H9 (cell line): ENCODE measurements at regions not wholly inside any gene's neighbourhood (a gene's known extent, or its start where the extent isn't known, plus 50 kb on each side); places are given as distances from the start of the nearest gene placed in this dataset.
"Not testable (repeated sequence)": the region's sequence is repeated elsewhere in the genome, so short reads cannot be mapped to it uniquely, and the experiment has no call there.

Source experiments
- DNase-seq: peaks from one replicate; pipeline ENCODE4 v3.0.0-alpha.2; 2017
- H2AFZ ChIP-seq: one replicate; pipeline ENCODE4 v1.6.1; 2013; ENCODE audit warnings: mild to moderate bottlenecking, low read length, control low read depth, moderate library complexity
- H2AK5ac ChIP-seq: 2 replicates; pipeline ENCODE4 v1.6.1; 2013; ENCODE audit warnings: low read length, control low read depth, mixed read lengths; ENCODE audit not compliant: insufficient read length
- H2BK120ac ChIP-seq: one replicate; pipeline ENCODE4 v1.6.1; 2013; ENCODE audit warnings: low read depth, mild to moderate bottlenecking, low read length, control low read depth, inconsistent platforms; ENCODE audit not compliant: poor library complexity, severe bottlenecking
- H2BK12ac ChIP-seq: 2 replicates; pipeline ENCODE4 v1.6.1; 2013; ENCODE audit warnings: low read length, control low read depth, mixed read lengths, low read depth; ENCODE audit not compliant: insufficient read length
- H2BK15ac ChIP-seq: 2 replicates; pipeline ENCODE4 v1.6.1; 2013; ENCODE audit warnings: low read depth, low read length, control low read depth
- H2BK20ac ChIP-seq: one replicate; pipeline ENCODE4 v1.6.1; 2013; ENCODE audit warnings: low read depth, mild to moderate bottlenecking, low read length, control low read depth, inconsistent platforms; ENCODE audit not compliant: poor library complexity, severe bottlenecking
- H2BK5ac ChIP-seq: 2 replicates; pipeline ENCODE4 v1.6.1; 2013; ENCODE audit warnings: low read length, control low read depth, mixed read lengths; ENCODE audit not compliant: insufficient read length
- H3K14ac ChIP-seq: 2 replicates; pipeline ENCODE4 v1.6.1; 2013; ENCODE audit warnings: low read length, control low read depth; ENCODE audit not compliant: insufficient read depth
- H3K18ac ChIP-seq: 2 replicates; pipeline ENCODE4 v1.6.1; 2013; ENCODE audit warnings: low read depth, mild to moderate bottlenecking, mixed read lengths, low read length, control low read depth; ENCODE audit not compliant: insufficient read length
- H3K23ac ChIP-seq: 2 replicates; pipeline ENCODE4 v1.6.1; 2013; ENCODE audit warnings: low read length, control low read depth, mixed read lengths, low read depth; ENCODE audit not compliant: insufficient read length
- H3K23me2 ChIP-seq: 2 replicates; pipeline ENCODE4 v1.6.1; 2013; ENCODE audit warnings: low read depth, mild to moderate bottlenecking, mixed read lengths, low read length, control low read depth; ENCODE audit not compliant: insufficient read length, poor library complexity, severe bottlenecking
- H3K27ac ChIP-seq: 2 replicates; pipeline ENCODE4 v1.5.1; 2013; ENCODE audit warnings: low read length, control low read depth, mixed read lengths, low read depth; ENCODE audit not compliant: insufficient read length
- H3K27me3 ChIP-seq: 2 replicates; pipeline ENCODE4 v1.6.1; 2013; ENCODE audit warnings: low read length, control low read depth, inconsistent platforms; ENCODE audit not compliant: insufficient read depth
- H3K4ac ChIP-seq: 2 replicates; pipeline ENCODE4 v1.6.1; 2013; ENCODE audit warnings: low read depth, mild to moderate bottlenecking, control low read depth, inconsistent platforms, low read length, moderate library complexity
- H3K4me1 ChIP-seq: 2 replicates; pipeline ENCODE4 v1.6.1; 2013; ENCODE audit warnings: low read length, control low read depth, inconsistent platforms; ENCODE audit not compliant: insufficient read depth
- H3K4me2 ChIP-seq: 2 replicates; pipeline ENCODE4 v1.6.1; 2013; ENCODE audit warnings: low read length, control low read depth, mixed read lengths; ENCODE audit not compliant: insufficient read length, insufficient read depth
- H3K56ac ChIP-seq: 2 replicates; pipeline ENCODE4 v1.6.1; 2013; ENCODE audit warnings: low read depth, mild to moderate bottlenecking, mixed read lengths, low read length, control low read depth; ENCODE audit not compliant: insufficient read length
- H3K79me1 ChIP-seq: 2 replicates; pipeline ENCODE4 v1.6.1; 2013; ENCODE audit warnings: low read depth, mild to moderate bottlenecking, moderate library complexity, low read length, control low read depth, inconsistent platforms; ENCODE audit not compliant: insufficient read depth, poor library complexity, severe bottlenecking
- H3K79me2 ChIP-seq: 2 replicates; pipeline ENCODE4 v1.6.1; 2013; ENCODE audit warnings: low read length, control low read depth, inconsistent platforms; ENCODE audit not compliant: insufficient read depth
- H3K9ac ChIP-seq: 2 replicates; pipeline ENCODE4 v1.6.1; 2013; ENCODE audit warnings: low read length, control low read depth, mixed read lengths; ENCODE audit not compliant: insufficient read length; ENCODE audit errors: extremely low read depth
- H3K9me3 ChIP-seq: one replicate; pipeline ENCODE4 v1.6.1; 2013; ENCODE audit warnings: low read depth, low read length, inconsistent platforms; ENCODE audit not compliant: control insufficient read depth
- H3T11ph ChIP-seq: one replicate; pipeline ENCODE4 v1.6.1; 2013; ENCODE audit warnings: mild to moderate bottlenecking, low read length, control low read depth, inconsistent platforms
- H4K20me1 ChIP-seq: one replicate; pipeline ENCODE4 v1.6.1; 2013; ENCODE audit not compliant: control insufficient read depth, insufficient read length, insufficient read depth
- H4K5ac ChIP-seq: 2 replicates; pipeline ENCODE4 v1.6.1; 2013; ENCODE audit warnings: low read depth, mild to moderate bottlenecking, mixed read lengths, low read length, control low read depth; ENCODE audit not compliant: insufficient read length
- H4K8ac ChIP-seq: replicated peaks from 2 replicates; pipeline ENCODE4 v1.6.1; 2013; ENCODE audit warnings: low read length, control low read depth, mixed read lengths, low read depth; ENCODE audit not compliant: insufficient read length
- H4K91ac ChIP-seq: 2 replicates; pipeline ENCODE4 v1.6.1; 2013; ENCODE audit warnings: low read depth, mild to moderate bottlenecking, moderate library complexity, mixed read lengths, low read length, control low read depth; ENCODE audit not compliant: insufficient read length
- H3K27ac Mint-ChIP-seq, 3 experiments: 2 replicates in 2 of 3; 3 replicates in 1 of 3; pipeline ENCODE4 v1.8.0; 2020 to 2021; ENCODE audit warnings: mixed read lengths in 3 of 3, mild to moderate bottlenecking in 1 of 3, moderate library complexity in 1 of 3
- H3K27me3 Mint-ChIP-seq: 2 replicates; pipeline ENCODE4 v1.8.0; 2021; ENCODE audit warnings: low read depth, mild to moderate bottlenecking, moderate library complexity, mixed read lengths
- H3K36me3 Mint-ChIP-seq, 3 experiments: 2 replicates in 2 of 3; 3 replicates in 1 of 3; pipeline ENCODE4 v1.8.0; 2020 to 2021; ENCODE audit warnings: low read depth in 3 of 3, mixed read lengths in 3 of 3; ENCODE audit not compliant: insufficient read depth in 1 of 3
- H3K4me1 Mint-ChIP-seq, 2 experiments: 2 replicates each; pipeline ENCODE4 v1.8.0; 2020; ENCODE audit warnings: mixed read lengths in 2 of 2
- H3K4me3 Mint-ChIP-seq, 2 experiments: 2 replicates in 1 of 2; 3 replicates in 1 of 2; pipeline ENCODE4 v1.8.0; 2020 to 2021; ENCODE audit warnings: mild to moderate bottlenecking in 2 of 2, mixed read lengths in 2 of 2, moderate library complexity in 1 of 2
- H3K9me3 Mint-ChIP-seq, 2 experiments: 2 replicates in 1 of 2; 3 replicates in 1 of 2; pipeline ENCODE4 v1.8.0; 2020; ENCODE audit warnings: mild to moderate bottlenecking in 2 of 2, mixed read lengths in 2 of 2, moderate library complexity in 1 of 2
- CTCF ChIP-seq: fragments of 200-600 bp; sonication (generic); conservative IDR thresholded peaks from 3 replicates; pipeline ENCODE4 v1.8.0; 2021; ENCODE audit warnings: antibody characterized with exemption, mild to moderate bottlenecking
- WGBS: extraction: QIAGEN DNeasy Blood & Tissue Kit; methylation state at CpG from one replicate; pipeline ENCODE4 v1.1.7; 2013; ENCODE audit warnings: missing lambda C conversion rate, low lambda C conversion rate, mixed read lengths; ENCODE audit not compliant: insufficient read length; ENCODE audit errors: extremely low coverage; 5-methylcytosine and 5-hydroxymethylcytosine counted together

DNA sequence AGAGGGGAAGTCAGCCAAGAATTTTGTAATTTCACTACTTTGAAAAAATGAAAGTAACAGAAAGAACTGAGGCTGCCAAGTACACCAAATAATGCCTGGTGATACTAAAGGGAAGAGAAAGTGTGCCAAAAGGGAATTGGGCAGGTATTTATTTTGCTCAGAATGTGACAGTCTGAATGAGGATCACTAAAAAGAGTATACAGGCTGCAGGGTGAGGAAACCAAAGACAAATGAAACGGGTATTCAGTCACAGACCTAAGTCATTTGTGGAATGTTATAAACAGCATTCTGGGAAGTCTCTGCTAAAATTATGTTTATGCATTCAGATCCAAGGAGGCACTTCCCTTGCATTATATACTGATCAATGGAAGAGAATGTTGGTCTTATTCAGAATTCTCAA, 418.6 kb upstream of the SLC39A10 start:
- H3K27ac Mint-ChIP-seq: peak overlapping the region in 1 of 3 experiments; percentile 54; a peak in 1 of 7 replicates

DNA sequence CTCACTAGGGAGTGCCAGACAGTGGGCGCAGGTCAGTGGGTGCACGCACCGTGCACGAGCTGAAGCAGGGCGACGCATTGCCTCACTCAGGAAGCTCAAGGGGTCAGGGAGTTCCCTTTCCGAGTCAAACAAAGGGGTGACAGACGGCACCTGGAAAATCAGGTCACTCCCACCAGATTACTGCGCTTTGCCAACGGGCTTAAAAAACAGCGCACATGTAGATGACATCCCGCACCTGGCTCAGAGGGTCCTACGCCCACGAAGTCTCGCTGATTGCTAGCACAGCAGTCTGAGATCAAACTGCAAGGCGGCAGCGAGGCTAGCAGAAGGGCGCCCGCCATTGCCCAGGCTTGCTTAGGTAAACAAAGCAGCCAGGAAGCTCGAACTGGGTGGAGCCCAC, 428.5 kb upstream of the SLC39A10 start:
- not testable (repeated sequence) for H4K20me1 ChIP-seq, H3K9me3 Mint-ChIP-seq, H2AFZ ChIP-seq, H2BK20ac ChIP-seq, H3K4ac ChIP-seq, H3K18ac ChIP-seq, H3K23me2 ChIP-seq, H3K79me2 ChIP-seq, H3K27me3 ChIP-seq, H2BK5ac ChIP-seq, H2BK15ac ChIP-seq, H4K8ac ChIP-seq, H4K91ac ChIP-seq, H3K56ac ChIP-seq, H3K79me1 ChIP-seq, H3K4me2 ChIP-seq, H3K14ac ChIP-seq, H4K5ac ChIP-seq, H3K36me3 Mint-ChIP-seq, H3T11ph ChIP-seq, H3K27ac Mint-ChIP-seq, H3K9ac ChIP-seq, DNase-seq, H3K4me1 Mint-ChIP-seq, H2AK5ac ChIP-seq, H3K27me3 Mint-ChIP-seq, H3K23ac ChIP-seq, H3K4me3 Mint-ChIP-seq, H2BK12ac ChIP-seq, H3K4me1 ChIP-seq, H2BK120ac ChIP-seq, H3K9me3 ChIP-seq, H3K27ac ChIP-seq
- no CpG with 5 or more reads among the region's 20 CpGs for WGBS

More for the DNA sequence above, 418.6 kb upstream of the SLC39A10 start:
- H4K20me1 ChIP-seq: no peaks in the 10 kb centered on the region
- H3K23ac ChIP-seq: no peak overlapping the region
- no peak overlapping the region for H3K4me3 Mint-ChIP-seq
- no peak for TF ChIP-seq CTCF
- no peaks in the 10 kb centered on the region for H3K27me3 Mint-ChIP-seq
- H3K36me3 Mint-ChIP-seq: no peaks in the 10 kb centered on the region
- H3K79me1 ChIP-seq: no peaks in the 10 kb centered on the region
- no peak overlapping the region for H2BK20ac ChIP-seq
- H3K56ac ChIP-seq: no peak overlapping the region
- H3K27ac ChIP-seq: no peak overlapping the region
- no peak overlapping the region for H2BK12ac ChIP-seq
- no peak overlapping the region for H4K91ac ChIP-seq
- no peaks in the 10 kb centered on the region; a peak in 1 of 5 replicates for H3K9me3 Mint-ChIP-seq
- no peaks in the 10 kb centered on the region for H3K79me2 ChIP-seq
- H2AK5ac ChIP-seq: no peak overlapping the region
- H3K18ac ChIP-seq: no peak overlapping the region
- H3K27me3 ChIP-seq: no peaks in the 10 kb centered on the region
- no peak overlapping the region for H2BK5ac ChIP-seq
- no peak for DNase-seq
- H4K5ac ChIP-seq: no peak overlapping the region
- no peak overlapping the region for H3K4ac ChIP-seq
- no peak overlapping the region for H3K4me2 ChIP-seq
- H2BK120ac ChIP-seq: no peak overlapping the region
- H2AFZ ChIP-seq: no peak overlapping the region
- WGBS: no CpG with 5 or more reads among the region's 1 CpG
- H3T11ph ChIP-seq: no peak overlapping the region
- no peak overlapping the region for H3K14ac ChIP-seq
- H3K9me3 ChIP-seq: no peaks in the 10 kb centered on the region
- no peaks in the 10 kb centered on the region for H3K4me1 ChIP-seq
- H2BK15ac ChIP-seq: no peak overlapping the region
- no peak overlapping the region for H4K8ac ChIP-seq
- H3K4me1 Mint-ChIP-seq: peaks cover 5 to 6% of the 10 kb centered on the region in 2 experiments
- H3K9ac ChIP-seq: no peak overlapping the region
- H3K23me2 ChIP-seq: no peaks in the 10 kb centered on the region
